MCF 10A (cell line): ENCODE measurements at regions not wholly inside any gene's neighbourhood (a gene's known extent, or its start where the extent isn't known, plus 50 kb on each side); places are given as distances from the start of the nearest gene placed in this dataset.

Source experiments
- BruUV-seq: library from RNA; stranded (reverse); fragments of 400-500 nt; replicated peaks from 2 replicates; lab custom pipeline; 2021; lab: Mats Ljungman, UMichigan
- CTCF ChIA-PET: fragments of 300-600 bp; sonication (Branson Sonifier 250); formaldehyde crosslinking; extraction: SDS; loops from one replicate; lab custom pipeline; 2021; ENCODE audit warnings: antibody characterized with exemption, inconsistent platforms; lab: Yijun Ruan, JAX
- POLR2A ChIA-PET: fragments of 300-600, 350-650 bp; sonication (Branson Sonifier 250); formaldehyde crosslinking; extraction: SDS; loops from one replicate; lab custom pipeline; 2020; ENCODE audit warnings: antibody characterized with exemption, inconsistent platforms; lab: Yijun Ruan, JAX
- DNase-seq: peaks from one replicate; pipeline ENCODE4 v3.0.0-alpha.2; 2018; ENCODE audit not compliant: unreplicated experiment
- H3K27ac Mint-ChIP-seq: one replicate; pipeline ENCODE4 v1.8.0; 2022; ENCODE audit warnings: mild to moderate bottlenecking, low read depth, mixed read lengths; ENCODE audit not compliant: unreplicated experiment
- H3K27me3 Mint-ChIP-seq: one replicate; pipeline ENCODE4 v1.8.0; 2022; ENCODE audit warnings: mixed read lengths; ENCODE audit not compliant: insufficient read depth, unreplicated experiment
- H3K36me3 Mint-ChIP-seq: one replicate; pipeline ENCODE4 v1.8.0; 2022; ENCODE audit warnings: mild to moderate bottlenecking, moderate library complexity, mixed read lengths; ENCODE audit not compliant: insufficient read depth, unreplicated experiment
- H3K4me1 Mint-ChIP-seq: one replicate; pipeline ENCODE4 v1.8.0; 2022; ENCODE audit warnings: mixed read lengths; ENCODE audit not compliant: insufficient read depth, unreplicated experiment
- H3K4me3 Mint-ChIP-seq: one replicate; pipeline ENCODE4 v1.8.0; 2022; ENCODE audit warnings: mild to moderate bottlenecking, moderate library complexity, mixed read lengths; ENCODE audit not compliant: unreplicated experiment
- H3K9me3 Mint-ChIP-seq: one replicate; pipeline ENCODE4 v1.8.0; 2022; ENCODE audit warnings: mixed read lengths; ENCODE audit not compliant: unreplicated experiment
- CTCF ChIP-seq: fragments of 200-600 bp; IDR thresholded peaks from one replicate; pipeline ENCODE4 v1.8.0; 2022; ENCODE audit warnings: antibody characterized with exemption, mild to moderate bottlenecking; ENCODE audit not compliant: unreplicated experiment
- intact Hi-C: fragments of 100-400 bp; cut with micrococcal nuclease; formaldehyde crosslinking; loops from 2 replicates; pipeline ENCODE4 v1.14.1; 2022

DNA sequence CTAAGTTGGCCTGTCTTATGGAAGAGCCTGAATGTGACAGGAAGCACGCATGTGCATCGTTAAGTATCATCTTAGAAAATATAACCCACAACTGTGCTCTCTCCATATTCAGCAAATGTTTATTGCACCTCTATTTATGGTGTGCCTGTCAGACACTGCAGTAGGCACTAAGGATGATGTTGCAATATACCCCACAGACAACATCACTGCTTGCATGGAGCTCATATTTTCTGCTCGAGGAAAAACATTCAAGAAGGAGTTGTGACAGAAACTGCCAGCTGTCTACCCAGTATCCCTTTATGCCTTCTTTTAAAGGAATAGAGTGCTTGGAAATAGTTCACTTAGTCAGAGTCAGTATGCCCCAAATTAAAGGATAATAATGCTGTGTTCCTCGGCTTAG lies 132.3 kb upstream of the RBFOX1 start:
- Mint-ChIP-seq H3K4me3 (no peak overlapping the region), H3K27me3 (no peaks in the 10 kb centered on the region), H3K4me1 (no peaks in the 10 kb centered on the region), H3K36me3 (no peaks in the 10 kb centered on the region), H3K9me3 (peaks cover 52% of the 10 kb centered on the region), H3K27ac (no peak overlapping the region)
- intact Hi-C loops, result no loop called here
- no peak for TF ChIP-seq CTCF
- ChIA-PET CTCF (no interaction called here), POLR2A (no interaction called here)
- no TSS peak for BruUV-seq
- no peak for DNase-seq

DNA sequence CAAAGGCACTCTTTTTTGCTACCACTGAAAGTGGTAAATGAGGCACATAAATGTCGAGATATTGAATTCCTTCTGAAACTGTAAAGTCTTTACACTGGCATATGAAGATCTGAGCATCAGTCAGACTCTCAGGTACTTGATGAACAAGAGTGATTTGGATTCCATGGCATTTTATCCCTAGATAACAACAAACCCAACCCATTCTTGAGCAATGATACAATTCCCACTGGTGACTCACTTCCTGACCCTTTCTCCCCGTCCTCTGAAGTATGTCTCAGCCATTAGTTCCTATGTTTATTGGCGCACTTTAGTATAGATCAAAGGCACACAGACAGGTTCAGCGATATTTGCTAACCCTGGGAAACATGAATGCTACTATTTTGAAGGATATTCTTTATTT lies 147.0 kb upstream of the RBFOX1 start:
- ChIA-PET CTCF (no interaction called here), POLR2A (no interaction called here)
- intact Hi-C loops, result no loop called here
- BruUV-seq, result no TSS peak
- peaks cover 56% of the 10 kb centered on the region for H3K9me3 Mint-ChIP-seq
- TF ChIP-seq CTCF, result no peak
- H3K36me3 Mint-ChIP-seq, result no peaks in the 10 kb centered on the region
- H3K27ac Mint-ChIP-seq, result no peak overlapping the region
- H3K4me1 Mint-ChIP-seq, result no peaks in the 10 kb centered on the region
- H3K4me3 Mint-ChIP-seq, result no peak overlapping the region
- no peak for DNase-seq
- H3K27me3 Mint-ChIP-seq, result no peaks in the 10 kb centered on the region

DNA sequence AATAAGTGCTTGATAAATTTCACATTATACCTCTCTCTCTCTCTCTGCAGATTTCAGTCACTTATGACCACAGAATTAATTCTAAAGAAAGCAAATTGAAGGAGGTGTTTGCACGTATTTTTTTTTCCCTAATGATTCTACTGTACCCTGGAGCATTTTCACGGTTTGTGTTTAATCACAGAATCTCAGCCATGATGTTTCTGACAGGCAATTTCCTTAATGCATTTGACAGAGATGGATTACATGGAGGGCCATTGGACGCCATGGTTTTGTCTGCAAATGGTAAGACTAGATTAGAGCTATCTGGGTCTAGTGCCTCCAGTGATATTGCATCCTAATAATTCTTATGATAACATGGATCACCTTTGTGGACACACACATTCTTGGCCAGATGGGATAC lies 147.5 kb upstream of the RBFOX1 start:
- intact Hi-C loops, result no loop called here
- CTCF ChIA-PET, result no interaction called here
- Mint-ChIP-seq H3K27me3 (no peaks in the 10 kb centered on the region), H3K4me3 (no peak overlapping the region), H3K36me3 (no peaks in the 10 kb centered on the region), H3K27ac (no peak overlapping the region), H3K4me1 (no peaks in the 10 kb centered on the region), H3K9me3 (peaks cover 56% of the 10 kb centered on the region)
- no peak for DNase-seq
- no TSS peak for BruUV-seq
- TF ChIP-seq CTCF, result no peak
- POLR2A ChIA-PET, result no interaction called here

GRCh38 chr16:7183768-7184167 lies 148.9 kb upstream of the RBFOX1 start:
- TF ChIP-seq CTCF, result no peak
- CTCF ChIA-PET, result no interaction called here
- POLR2A ChIA-PET, result no interaction called here
- H3K4me1 Mint-ChIP-seq, result no peaks in the 10 kb centered on the region
- H3K27me3 Mint-ChIP-seq, result no peaks in the 10 kb centered on the region
- no peak overlapping the region for H3K27ac Mint-ChIP-seq
- H3K36me3 Mint-ChIP-seq, result no peaks in the 10 kb centered on the region
- H3K4me3 Mint-ChIP-seq, result no peak overlapping the region
- DNase-seq, result no peak
- BruUV-seq, result no TSS peak
- intact Hi-C loops, result no loop called here
- H3K9me3 Mint-ChIP-seq, result peaks cover 49% of the 10 kb centered on the region
